HCT116 (cell line): ENCODE measurements at regions not wholly inside any gene's neighbourhood (a gene's known extent, or its start where the extent isn't known, plus 50 kb on each side); places are given as distances from the start of the nearest gene placed in this dataset.

Source experiments
- ATAC-seq: fragments of 200-7000 bp; cut with Tn5 transposase; 2 replicates; pipeline ENCODE4 v1.9.1; 2020; ENCODE audit warnings: mild to moderate bottlenecking, moderate library complexity
- BruUV-seq: library from RNA; stranded (reverse); fragments of 400-500 nt; replicated peaks from 2 replicates; lab custom pipeline; 2021; lab: Mats Ljungman, UMichigan
- CTCF ChIA-PET: fragments of 300-600 bp; sonication (Branson Sonifier 250); formaldehyde crosslinking; loops from one replicate; lab custom pipeline; 2021; ENCODE audit warnings: antibody characterized with exemption; lab: Charles Lee
- POLR2A ChIA-PET: fragments of 300-600, 350-600 bp; sonication (Branson Sonifier 250); formaldehyde crosslinking; loops from one replicate; lab custom pipeline; 2021; ENCODE audit warnings: antibody characterized with exemption; lab: Charles Lee
- RAD21 ChIA-PET, 2 experiments: fragments of 300-600 bp; sonication (Branson Sonifier 250); formaldehyde crosslinking; loops; one replicate each; lab custom pipeline; 2023; ENCODE audit warnings: low total read pairs in 2 of 2; ENCODE audit not compliant: uncharacterized antibody in 2 of 2, unreplicated experiment in 2 of 2, low non-redundant PET in 1 of 2; lab: Charles Lee
- DNase-seq: peaks from one replicate; pipeline ENCODE4 v3.0.0-alpha.2; 2010; ENCODE audit warnings: low read depth, low spot score
- H2AFZ ChIP-seq: fragments of 200-600 bp; shearing (Covaris generic), sonication (generic); 2 replicates; pipeline ENCODE4 v1.6.1; 2017; ENCODE audit warnings: low read depth, mixed run types, mixed read lengths, antibody characterized with exemption, low read length; ENCODE audit not compliant: poor library complexity, severe bottlenecking
- H3K27ac ChIP-seq: 2 replicates; pipeline ENCODE4 v1.5.1; 2012; ENCODE audit warnings: low read depth, low read length
- H3K27me3 ChIP-seq: fragments of 200-600 bp; sonication (generic); 2 replicates; pipeline ENCODE4 v1.6.1; 2016; ENCODE audit warnings: mixed run types, low read length, mixed read lengths; ENCODE audit not compliant: insufficient read depth
- H3K36me3 ChIP-seq, 2 experiments: fragments of 200-500 bp in 1 of 2; fragments of 200-600 bp in 1 of 2; sonication (Bioruptor generic) in 1 of 2; sonication (generic) in 1 of 2; 2 replicates each; pipeline versions ENCODE4 v1.5.1 to v1.6.1; 2014 to 2016; ENCODE audit warnings: low read length in 2 of 2, inconsistent platforms in 1 of 2, mixed read lengths in 1 of 2, mixed run types in 1 of 2; ENCODE audit not compliant: insufficient read depth in 2 of 2, control insufficient read depth in 1 of 2
- H3K4me1 ChIP-seq, 2 experiments: fragments of 200-600 bp in 1 of 2; sonication (generic) in 1 of 2; 2 replicates each; pipeline versions ENCODE4 v1.5.1 to v1.6.1; 2012 to 2017; ENCODE audit warnings: low read length in 2 of 2, inconsistent platforms in 1 of 2, mild to moderate bottlenecking in 1 of 2, mixed read lengths in 1 of 2, mixed run types in 1 of 2, moderate library complexity in 1 of 2; ENCODE audit not compliant: insufficient read depth in 2 of 2, control insufficient read depth in 1 of 2
- H3K4me2 ChIP-seq: fragments of 200-600 bp; sonication (generic); 2 replicates; pipeline ENCODE4 v1.6.1; 2017; ENCODE audit warnings: mixed run types, low read length, mixed read lengths
- H3K4me3 ChIP-seq, 2 experiments: fragments of 200-600 bp in 1 of 2; sonication (generic) in 1 of 2; replicated peaks in 1 of 2; 2 replicates each; pipeline ENCODE4 v1.5.1; 2011 to 2016; ENCODE audit warnings: low read length in 2 of 2, control low read depth in 1 of 2, low read depth in 1 of 2, mild to moderate bottlenecking in 1 of 2, mixed read lengths in 1 of 2, mixed run types in 1 of 2
- H3K79me2 ChIP-seq: fragments of 200-600 bp; sonication (generic); 2 replicates; pipeline ENCODE4 v1.6.1; 2017; ENCODE audit warnings: mild to moderate bottlenecking, mixed run types, low read length, moderate library complexity, mixed read lengths; ENCODE audit not compliant: insufficient read depth
- H3K9ac ChIP-seq: fragments of 200-600 bp; sonication (generic); 2 replicates; pipeline ENCODE4 v1.6.1; 2016; ENCODE audit warnings: low read length, mixed read lengths
- H3K9me2 ChIP-seq: fragments of 200-600 bp; sonication (generic), shearing (Covaris generic); 2 replicates; pipeline ENCODE4 v1.6.1; 2017; ENCODE audit warnings: mixed run types, mild to moderate bottlenecking, moderate library complexity; ENCODE audit not compliant: insufficient read depth
- H3K9me3 ChIP-seq, 2 experiments: fragments of 200-500 bp in 1 of 2; fragments of 200-600 bp in 1 of 2; sonication (Bioruptor generic) in 1 of 2; sonication (generic) in 1 of 2; 2 replicates each; pipeline ENCODE4 v1.6.1; 2014 to 2017; ENCODE audit warnings: low read length in 2 of 2, mixed read lengths in 2 of 2, inconsistent platforms in 1 of 2, low read depth in 1 of 2, mild to moderate bottlenecking in 1 of 2, mixed run types in 1 of 2, moderate library complexity in 1 of 2; ENCODE audit not compliant: control insufficient read depth in 1 of 2, insufficient read depth in 1 of 2
- H4K20me1 ChIP-seq: fragments of 200-600 bp; sonication (generic), shearing (Covaris generic); 2 replicates; pipeline ENCODE4 v1.6.1; 2017; ENCODE audit warnings: mixed run types, mild to moderate bottlenecking, moderate library complexity; ENCODE audit not compliant: insufficient read depth
- CEBPB ChIP-seq: IDR thresholded peaks from 2 replicates; pipeline ENCODE4 v1.6.1; 2012; ENCODE audit warnings: low read depth
- FOSL1 ChIP-seq: IDR thresholded peaks from 2 replicates; pipeline ENCODE4 v1.6.1; 2012; ENCODE audit warnings: low read depth
- RAD21 ChIP-seq: IDR thresholded peaks from 2 replicates; pipeline ENCODE4 v1.6.1; 2012; ENCODE audit warnings: low read depth, mild to moderate bottlenecking
- SIN3A ChIP-seq: IDR thresholded peaks from 2 replicates; pipeline ENCODE4 v1.6.1; 2012; ENCODE audit warnings: low read depth
- ZNF274 ChIP-seq: fragments of 200-500 bp; sonication (Bioruptor generic); IDR thresholded peaks from 2 replicates; pipeline ENCODE4 v1.6.1; 2014; ENCODE audit warnings: mild to moderate bottlenecking, low read depth, low read length, inconsistent platforms
- intact Hi-C: fragments of 100-400 bp; cut with micrococcal nuclease; formaldehyde crosslinking; loops from 2 replicates; pipeline ENCODE4 v1.10.0; 2022
- TF ChIP-seq, protein P1 (sequence below): IDR thresholded peaks from 2 replicates; pipeline ENCODE4 v1.6.1; 2012
- TF ChIP-seq, protein P2 (sequence below): IDR thresholded peaks from 2 replicates; pipeline ENCODE4 v1.6.1; 2012; ENCODE audit warnings: low read depth
- TF ChIP-seq, protein P3 (sequence below): IDR thresholded peaks from 2 replicates; pipeline ENCODE4 v1.6.1; 2012

DNA sequence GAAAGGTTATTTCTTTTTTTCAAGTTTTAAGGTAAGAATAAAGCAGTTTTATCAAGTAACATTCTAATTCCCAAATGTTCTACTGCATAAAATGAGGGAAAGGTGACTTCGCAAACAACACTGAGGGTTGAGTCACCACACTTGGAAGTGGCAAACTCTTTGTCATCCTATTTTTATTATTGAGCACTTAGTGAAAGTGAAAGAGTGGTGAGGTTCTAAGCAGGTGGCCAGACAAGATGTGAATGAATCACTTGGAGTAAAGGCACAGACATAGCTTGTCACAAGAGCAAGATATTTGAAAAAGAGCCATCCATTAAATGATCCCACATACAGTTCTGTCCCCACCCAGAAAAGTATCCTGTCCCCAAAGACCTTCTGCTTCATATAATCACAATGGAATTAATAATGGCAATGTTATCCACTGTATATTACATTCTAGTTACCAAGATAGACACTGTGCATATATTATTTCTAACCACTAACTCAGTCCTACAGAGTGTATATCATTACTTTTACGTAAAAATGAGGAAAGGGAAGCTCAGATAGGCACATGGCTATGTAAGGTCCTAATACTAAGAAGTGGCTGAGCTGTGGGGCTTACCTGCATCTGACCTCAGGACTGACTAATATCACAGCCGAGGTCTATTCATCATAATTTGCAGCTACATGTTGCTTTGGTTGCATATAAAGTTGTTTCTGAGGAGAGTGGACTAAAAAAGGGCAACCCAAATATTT, 730.4 kb upstream of the MEF2C start:
- intact Hi-C loops, result no loop called here
- no peaks in the 10 kb centered on the region for H3K4me1 ChIP-seq
- no peak overlapping the region for H2AFZ ChIP-seq
- CTCF ChIA-PET, result no interaction called here
- H3K4me3 ChIP-seq, result no peak overlapping the region
- no peak overlapping the region for H3K4me2 ChIP-seq
- no peaks in the 10 kb centered on the region for H4K20me1 ChIP-seq
- ATAC-seq (no peak), DNase-seq (no peak)
- no peaks in the 10 kb centered on the region for H3K9me2 ChIP-seq
- BruUV-seq, result no TSS peak
- no peak overlapping the region for H3K9ac ChIP-seq
- H3K27ac ChIP-seq, result no peak overlapping the region
- RAD21 ChIA-PET, result no interaction called here
- POLR2A ChIA-PET, result no interaction called here
- no peaks in the 10 kb centered on the region for H3K79me2 ChIP-seq
- TF ChIP-seq, protein P1, sequence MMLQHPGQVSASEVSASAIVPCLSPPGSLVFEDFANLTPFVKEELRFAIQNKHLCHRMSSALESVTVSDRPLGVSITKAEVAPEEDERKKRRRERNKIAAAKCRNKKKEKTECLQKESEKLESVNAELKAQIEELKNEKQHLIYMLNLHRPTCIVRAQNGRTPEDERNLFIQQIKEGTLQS, result no peak
- TF ChIP-seq SIN3A, result no peak
- TF ChIP-seq FOSL1, result no peak
- TF ChIP-seq, protein P2, sequence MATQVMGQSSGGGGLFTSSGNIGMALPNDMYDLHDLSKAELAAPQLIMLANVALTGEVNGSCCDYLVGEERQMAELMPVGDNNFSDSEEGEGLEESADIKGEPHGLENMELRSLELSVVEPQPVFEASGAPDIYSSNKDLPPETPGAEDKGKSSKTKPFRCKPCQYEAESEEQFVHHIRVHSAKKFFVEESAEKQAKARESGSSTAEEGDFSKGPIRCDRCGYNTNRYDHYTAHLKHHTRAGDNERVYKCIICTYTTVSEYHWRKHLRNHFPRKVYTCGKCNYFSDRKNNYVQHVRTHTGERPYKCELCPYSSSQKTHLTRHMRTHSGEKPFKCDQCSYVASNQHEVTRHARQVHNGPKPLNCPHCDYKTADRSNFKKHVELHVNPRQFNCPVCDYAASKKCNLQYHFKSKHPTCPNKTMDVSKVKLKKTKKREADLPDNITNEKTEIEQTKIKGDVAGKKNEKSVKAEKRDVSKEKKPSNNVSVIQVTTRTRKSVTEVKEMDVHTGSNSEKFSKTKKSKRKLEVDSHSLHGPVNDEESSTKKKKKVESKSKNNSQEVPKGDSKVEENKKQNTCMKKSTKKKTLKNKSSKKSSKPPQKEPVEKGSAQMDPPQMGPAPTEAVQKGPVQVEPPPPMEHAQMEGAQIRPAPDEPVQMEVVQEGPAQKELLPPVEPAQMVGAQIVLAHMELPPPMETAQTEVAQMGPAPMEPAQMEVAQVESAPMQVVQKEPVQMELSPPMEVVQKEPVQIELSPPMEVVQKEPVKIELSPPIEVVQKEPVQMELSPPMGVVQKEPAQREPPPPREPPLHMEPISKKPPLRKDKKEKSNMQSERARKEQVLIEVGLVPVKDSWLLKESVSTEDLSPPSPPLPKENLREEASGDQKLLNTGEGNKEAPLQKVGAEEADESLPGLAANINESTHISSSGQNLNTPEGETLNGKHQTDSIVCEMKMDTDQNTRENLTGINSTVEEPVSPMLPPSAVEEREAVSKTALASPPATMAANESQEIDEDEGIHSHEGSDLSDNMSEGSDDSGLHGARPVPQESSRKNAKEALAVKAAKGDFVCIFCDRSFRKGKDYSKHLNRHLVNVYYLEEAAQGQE, result no peak
- TF ChIP-seq CEBPB, result no peak
- TF ChIP-seq, protein P3, sequence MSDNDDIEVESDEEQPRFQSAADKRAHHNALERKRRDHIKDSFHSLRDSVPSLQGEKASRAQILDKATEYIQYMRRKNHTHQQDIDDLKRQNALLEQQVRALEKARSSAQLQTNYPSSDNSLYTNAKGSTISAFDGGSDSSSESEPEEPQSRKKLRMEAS, result no peak
- no peak for TF ChIP-seq RAD21
- TF ChIP-seq ZNF274, result no peak
- no peaks in the 10 kb centered on the region for H3K9me3 ChIP-seq
- H3K27me3 ChIP-seq, result no peaks in the 10 kb centered on the region
- no peaks in the 10 kb centered on the region for H3K36me3 ChIP-seq
